ENCODE measurements at regions not wholly inside any gene's neighbourhood (a gene's known extent, or its start where the extent isn't known, plus 50 kb on each side); places are given as distances from the start of the nearest gene placed in this dataset.

GRCh38 chr10:53432035-53432434, 659.5 kb upstream of the MBL2 start:
- no peak overlapping the region for H2BK15ac ChIP-seq (ENCODE audit: low read depth, low read length)
- no peak overlapping the region for H3K4me2 ChIP-seq (ENCODE audit: insufficient read depth, insufficient read length, low read length)
- no peak overlapping the region for H3K4ac ChIP-seq (ENCODE audit: low read depth, low read length)
- H4K20me1 ChIP-seq (ENCODE audit: control insufficient read depth, insufficient read depth, insufficient read length) = no peaks in the 10 kb centered on the region
- H3K56ac ChIP-seq (ENCODE audit: insufficient read length, low read depth, low read length) = no peak overlapping the region
- H3K27me3 ChIP-seq (ENCODE audit: insufficient read depth, low read length) = no peaks in the 10 kb centered on the region
- peaks cover under 1% of the 10 kb centered on the region for H3K9me3 ChIP-seq (ENCODE audit: control insufficient read depth, low read depth, low read length)
- H3K79me2 ChIP-seq (ENCODE audit: insufficient read depth, low read length) = no peaks in the 10 kb centered on the region
- no peak overlapping the region for H2AK5ac ChIP-seq (ENCODE audit: insufficient read length, low read length)
- H3T11ph ChIP-seq (ENCODE audit: low read length) = no peak overlapping the region
- H3K27me3 Mint-ChIP-seq (ENCODE audit: low read depth) = no peaks in the 10 kb centered on the region
- no peak overlapping the region for H3K9ac ChIP-seq (ENCODE audit: extremely low read depth, insufficient read length, low read length)
- peaks cover 38 to 42% of the 10 kb centered on the region in 2 experiments for H3K4me1 Mint-ChIP-seq
- H3K23me2 ChIP-seq (ENCODE audit: insufficient read length, low read depth, low read length, poor library complexity, severe bottlenecking) = no peaks in the 10 kb centered on the region
- H4K5ac ChIP-seq (ENCODE audit: insufficient read length, low read depth, low read length) = no peak overlapping the region
- H3K9me3 Mint-ChIP-seq = peaks cover 0 to under 1% of the 10 kb centered on the region in 2 experiments; a peak in 1 of 5 replicates
- H3K27ac Mint-ChIP-seq = peak overlapping the region in 2 of 3 experiments; percentile 78 to 81; a peak in 3 of 7 replicates
- no peaks in the 10 kb centered on the region for H3K4me1 ChIP-seq (ENCODE audit: insufficient read depth, low read length)
- H2AFZ ChIP-seq (ENCODE audit: low read length) = no peak overlapping the region
- no peak for DNase-seq
- H3K4me3 Mint-ChIP-seq = no peak overlapping the region
- TF ChIP-seq, protein P1, sequence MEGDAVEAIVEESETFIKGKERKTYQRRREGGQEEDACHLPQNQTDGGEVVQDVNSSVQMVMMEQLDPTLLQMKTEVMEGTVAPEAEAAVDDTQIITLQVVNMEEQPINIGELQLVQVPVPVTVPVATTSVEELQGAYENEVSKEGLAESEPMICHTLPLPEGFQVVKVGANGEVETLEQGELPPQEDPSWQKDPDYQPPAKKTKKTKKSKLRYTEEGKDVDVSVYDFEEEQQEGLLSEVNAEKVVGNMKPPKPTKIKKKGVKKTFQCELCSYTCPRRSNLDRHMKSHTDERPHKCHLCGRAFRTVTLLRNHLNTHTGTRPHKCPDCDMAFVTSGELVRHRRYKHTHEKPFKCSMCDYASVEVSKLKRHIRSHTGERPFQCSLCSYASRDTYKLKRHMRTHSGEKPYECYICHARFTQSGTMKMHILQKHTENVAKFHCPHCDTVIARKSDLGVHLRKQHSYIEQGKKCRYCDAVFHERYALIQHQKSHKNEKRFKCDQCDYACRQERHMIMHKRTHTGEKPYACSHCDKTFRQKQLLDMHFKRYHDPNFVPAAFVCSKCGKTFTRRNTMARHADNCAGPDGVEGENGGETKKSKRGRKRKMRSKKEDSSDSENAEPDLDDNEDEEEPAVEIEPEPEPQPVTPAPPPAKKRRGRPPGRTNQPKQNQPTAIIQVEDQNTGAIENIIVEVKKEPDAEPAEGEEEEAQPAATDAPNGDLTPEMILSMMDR (conservative IDR thresholded peaks at IDR 0.05) = no peak
- no peak overlapping the region for H2BK20ac ChIP-seq (ENCODE audit: low read depth, low read length, poor library complexity, severe bottlenecking)
- no peak overlapping the region for H2BK120ac ChIP-seq (ENCODE audit: low read depth, low read length, poor library complexity, severe bottlenecking)
- H3K14ac ChIP-seq (ENCODE audit: insufficient read depth, low read length) = no peak overlapping the region
- no peak overlapping the region for H4K91ac ChIP-seq (ENCODE audit: insufficient read length, low read depth, low read length)
- no peak overlapping the region for H3K23ac ChIP-seq (ENCODE audit: insufficient read length, low read depth, low read length)
- no peak overlapping the region for H2BK12ac ChIP-seq (ENCODE audit: insufficient read length, low read depth, low read length)
- no peak overlapping the region for H3K18ac ChIP-seq (ENCODE audit: insufficient read length, low read depth, low read length)
- no peak overlapping the region for H4K8ac ChIP-seq (replicated peaks; ENCODE audit: insufficient read length, low read depth, low read length)
- WGBS (ENCODE audit: extremely low coverage, insufficient read length, low lambda C conversion rate) = 100% methylated on average over 2 of the region's 2 CpGs
- no peak overlapping the region for H3K27ac ChIP-seq (ENCODE audit: insufficient read length, low read depth, low read length)
- H3K79me1 ChIP-seq (ENCODE audit: insufficient read depth, low read depth, low read length, poor library complexity, severe bottlenecking) = no peaks in the 10 kb centered on the region
- H3K36me3 Mint-ChIP-seq (ENCODE audit: insufficient read depth in 1 of 3, low read depth in 3 of 3) = no peaks in the 10 kb centered on the region; a peak in 2 of 7 replicates
- H2BK5ac ChIP-seq (ENCODE audit: insufficient read length, low read length) = no peak overlapping the region
